ENCODE measurements at regions not wholly inside any gene's neighbourhood (a gene's known extent, or its start where the extent isn't known, plus 50 kb on each side); places are given as distances from the start of the nearest gene placed in this dataset.
"Not testable (repeated sequence)": the region's sequence is repeated elsewhere in the genome, so short reads cannot be mapped to it uniquely, and the experiment has no call there.

DNA sequence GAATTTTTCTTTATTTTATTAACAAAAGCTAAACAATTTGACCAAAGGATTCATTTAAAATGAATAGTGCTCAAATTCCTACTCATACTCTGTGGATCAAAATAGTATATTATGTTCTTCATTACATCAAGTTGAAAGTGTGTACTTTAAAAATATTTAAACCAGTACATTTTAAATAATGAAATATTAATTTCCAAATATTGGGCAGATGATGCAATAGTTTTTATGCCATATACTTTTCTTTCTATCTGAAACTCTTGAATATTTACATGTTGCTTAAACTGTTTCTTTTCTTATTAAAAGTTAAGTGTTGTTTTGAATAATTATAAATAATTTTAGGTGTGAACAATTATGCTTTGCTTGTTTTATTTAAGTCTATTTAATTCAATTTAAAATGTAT, 144.7 kb upstream of the TMPRSS15 start:
- DNase-seq: no peak
- in situ Hi-C loops (cut with MboI; ENCODE audit: low pct_unique_long_range_greater_than_20kb, low sequenced_read_pairs): no loop called here

DNA sequence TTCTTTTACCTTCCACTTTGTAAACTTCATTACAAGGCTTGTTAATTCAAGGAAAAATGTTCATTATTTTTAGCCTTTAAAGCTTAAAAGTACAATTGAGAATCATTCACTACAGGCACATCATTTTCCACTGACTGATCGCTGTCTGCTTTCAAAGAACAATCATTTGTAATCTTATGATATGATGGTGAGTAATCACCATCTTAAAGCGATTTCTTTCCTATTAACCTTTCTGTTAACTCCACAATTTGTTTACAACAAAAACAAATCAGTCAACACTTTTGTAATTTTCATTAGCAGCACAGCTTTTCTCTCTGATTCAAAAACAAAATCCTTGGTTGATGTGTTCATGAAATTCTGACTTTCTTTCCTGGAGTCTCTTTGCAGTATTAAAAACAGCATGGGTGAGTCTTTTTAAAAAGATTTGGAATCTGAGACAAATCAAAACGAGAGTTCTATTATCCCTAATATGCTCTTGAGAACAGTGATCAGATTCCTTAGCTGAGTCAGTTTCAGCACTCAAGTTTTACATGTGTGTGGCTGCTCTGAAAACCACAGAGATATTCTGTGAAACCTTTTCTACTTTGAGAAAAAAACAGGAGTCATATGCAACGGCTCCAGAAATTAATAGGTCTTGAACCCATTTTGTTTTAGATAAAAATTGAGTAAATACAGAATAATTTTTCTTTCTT, 145.8 kb upstream of the TMPRSS15 start:
- no peak for DNase-seq
- in situ Hi-C loops (cut with MboI; ENCODE audit: low pct_unique_long_range_greater_than_20kb, low sequenced_read_pairs): no loop called here

DNA sequence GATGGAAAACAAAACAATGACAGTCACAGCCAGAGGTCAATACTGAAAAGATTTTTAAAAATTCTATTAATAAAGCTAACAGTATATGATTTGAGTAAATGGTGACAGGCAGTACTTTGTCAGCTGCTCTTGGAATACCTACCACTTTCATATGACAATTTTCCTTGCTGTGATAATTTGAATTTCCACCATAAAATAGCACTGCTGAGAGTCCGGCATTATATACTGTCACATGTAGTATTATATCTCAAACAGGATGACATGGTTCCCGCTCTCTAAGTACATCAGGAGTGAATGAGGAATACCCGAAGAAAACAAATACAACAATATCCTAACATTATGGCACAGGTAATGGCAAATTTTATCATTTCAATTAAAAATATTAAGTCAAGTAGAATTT, 146.8 kb upstream of the TMPRSS15 start:
- no peak for DNase-seq
- in situ Hi-C loops (cut with MboI; ENCODE audit: low pct_unique_long_range_greater_than_20kb, low sequenced_read_pairs): no loop called here

DNA sequence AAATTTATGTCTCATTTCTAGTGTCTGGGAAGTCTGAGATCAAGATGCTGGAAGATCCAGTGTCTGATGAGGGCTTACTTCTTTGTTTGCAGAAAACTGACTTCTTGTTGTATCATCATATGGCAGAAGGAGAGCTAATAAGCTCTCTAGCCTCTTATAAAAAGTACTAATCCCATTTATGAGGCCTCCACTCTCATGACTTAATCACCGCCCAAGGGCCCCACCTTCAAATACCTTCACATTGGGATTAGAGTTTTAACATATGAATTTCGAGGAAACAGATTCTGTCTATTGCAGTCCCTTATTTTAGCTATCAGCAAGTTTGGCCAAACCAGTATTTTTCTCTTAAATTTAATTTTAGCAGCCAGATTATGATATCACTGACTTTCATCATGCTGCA, 150.2 kb upstream of the TMPRSS15 start:
- in situ Hi-C loops (cut with MboI; ENCODE audit: low pct_unique_long_range_greater_than_20kb, low sequenced_read_pairs): no loop called here
- DNase-seq: no peak

DNA sequence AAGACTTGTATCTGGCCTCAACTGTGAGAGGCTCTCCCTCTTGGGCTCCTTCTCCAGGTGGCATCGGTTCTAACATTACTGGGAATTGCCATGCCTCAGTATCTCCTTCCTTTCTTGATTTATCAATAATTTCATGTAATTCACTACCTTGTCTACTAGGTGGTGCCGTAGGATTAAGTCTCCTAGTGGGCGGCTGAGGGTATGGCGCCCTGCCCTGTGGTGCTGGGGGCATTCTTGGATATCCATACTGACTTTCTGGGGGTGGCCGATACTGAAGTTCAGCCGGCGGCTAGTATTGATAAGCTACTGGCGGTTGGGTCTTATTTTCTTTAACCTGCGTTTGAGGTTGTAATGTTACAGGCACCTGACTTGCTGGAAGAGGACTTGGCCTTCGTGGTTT, 164.2 kb upstream of the TMPRSS15 start:
- DNase-seq; in situ Hi-C loops (cut with MboI; ENCODE audit: low pct_unique_long_range_greater_than_20kb, low sequenced_read_pairs): not testable (repeated sequence)

DNA sequence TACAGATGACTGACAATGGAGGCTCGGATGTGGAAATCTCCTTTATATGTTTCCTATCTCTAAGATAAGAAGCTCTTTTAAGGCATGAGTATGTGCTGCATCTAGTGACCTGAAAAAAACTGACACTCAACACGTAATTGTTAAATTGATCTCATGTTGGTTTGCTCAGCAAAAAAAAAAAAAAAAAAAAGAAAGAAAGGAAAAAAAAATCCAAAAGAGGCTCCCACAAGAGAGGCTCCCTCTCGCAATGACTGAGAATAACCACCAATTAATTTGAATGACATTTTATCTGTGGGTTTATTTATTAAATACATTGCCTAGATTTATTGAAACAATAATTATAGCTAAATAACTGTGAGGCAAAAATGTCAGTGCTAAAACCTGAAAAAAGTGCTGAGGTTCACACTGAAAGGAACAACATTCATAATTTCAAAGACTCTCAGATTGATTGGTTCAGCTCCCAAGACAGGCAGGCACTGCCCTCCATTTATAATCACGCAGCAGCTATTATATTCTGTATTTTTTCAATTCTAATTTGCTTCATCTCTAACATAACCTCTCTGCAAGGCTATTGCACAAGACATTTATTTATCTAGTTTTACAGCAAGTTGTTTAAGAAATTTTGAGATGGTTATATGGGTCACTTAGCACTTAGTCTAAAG, 184.5 kb upstream of the TMPRSS15 start:
- in situ Hi-C loops (cut with MboI; ENCODE audit: low pct_unique_long_range_greater_than_20kb, low sequenced_read_pairs): no loop called here
- DNase-seq: no peak

DNA sequence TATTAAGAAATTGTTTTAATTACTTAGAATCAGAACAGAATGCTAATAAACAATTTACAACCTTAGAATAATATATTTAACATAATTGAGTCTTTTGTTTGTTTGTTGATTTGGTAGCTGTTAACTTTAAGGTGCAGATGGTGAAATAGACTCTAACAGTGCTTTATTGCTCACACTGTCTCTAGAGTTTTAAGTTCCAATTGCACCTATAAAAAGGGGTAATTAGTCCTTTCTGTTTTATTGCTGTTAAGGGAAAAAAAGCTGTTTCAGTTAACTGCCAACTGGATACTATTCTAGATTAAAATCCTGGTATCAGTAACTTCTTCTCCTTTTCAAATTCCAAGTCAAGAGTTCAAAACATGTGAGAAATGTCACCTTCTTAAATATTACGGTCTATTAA, 197.6 kb upstream of the TMPRSS15 start:
- in situ Hi-C loops (cut with MboI; ENCODE audit: low pct_unique_long_range_greater_than_20kb, low sequenced_read_pairs): no loop called here
- DNase-seq: no peak

DNA sequence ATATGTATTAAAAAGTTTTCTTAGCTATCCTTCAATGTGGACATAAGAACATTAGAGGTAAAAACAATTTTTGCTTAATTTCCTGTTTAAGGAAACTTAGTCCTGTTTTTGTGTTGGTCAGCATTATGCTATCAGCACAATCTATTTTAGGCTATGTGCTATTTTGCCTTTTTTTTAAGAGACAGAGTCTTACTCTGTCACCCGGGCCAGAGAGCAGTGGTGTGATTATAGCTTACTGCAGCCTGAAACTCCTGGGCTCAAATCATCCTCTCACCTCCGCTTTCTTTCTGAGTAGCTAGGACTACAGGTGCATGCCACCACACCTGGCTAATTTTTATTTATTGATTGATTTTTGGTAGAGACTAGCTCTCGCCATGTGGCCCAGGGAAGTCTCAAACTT, 199.1 kb upstream of the TMPRSS15 start:
- DNase-seq: no peak
- in situ Hi-C loops (cut with MboI; ENCODE audit: low pct_unique_long_range_greater_than_20kb, low sequenced_read_pairs): no loop called here

DNA sequence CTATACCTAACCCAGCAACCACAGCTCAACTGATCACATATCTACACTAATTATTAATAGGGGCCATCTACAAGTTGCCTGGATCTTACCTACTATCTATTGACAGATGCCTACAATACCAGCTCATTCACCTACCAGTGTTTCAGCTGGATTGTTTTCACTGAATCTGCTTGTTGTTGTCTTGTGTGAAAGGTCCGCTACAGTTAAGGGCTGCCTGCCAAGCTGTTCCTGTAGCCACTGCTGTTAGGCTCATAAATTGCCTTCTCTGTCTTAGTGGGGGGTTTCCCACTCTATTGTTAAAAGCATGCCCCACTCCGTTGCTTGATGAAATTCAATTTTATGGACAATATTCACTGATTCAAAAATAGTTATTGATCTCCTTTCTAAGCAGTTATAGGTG, 199.7 kb upstream of the TMPRSS15 start:
- in situ Hi-C loops (cut with MboI; ENCODE audit: low pct_unique_long_range_greater_than_20kb, low sequenced_read_pairs): no loop called here
- no peak for DNase-seq

DNA sequence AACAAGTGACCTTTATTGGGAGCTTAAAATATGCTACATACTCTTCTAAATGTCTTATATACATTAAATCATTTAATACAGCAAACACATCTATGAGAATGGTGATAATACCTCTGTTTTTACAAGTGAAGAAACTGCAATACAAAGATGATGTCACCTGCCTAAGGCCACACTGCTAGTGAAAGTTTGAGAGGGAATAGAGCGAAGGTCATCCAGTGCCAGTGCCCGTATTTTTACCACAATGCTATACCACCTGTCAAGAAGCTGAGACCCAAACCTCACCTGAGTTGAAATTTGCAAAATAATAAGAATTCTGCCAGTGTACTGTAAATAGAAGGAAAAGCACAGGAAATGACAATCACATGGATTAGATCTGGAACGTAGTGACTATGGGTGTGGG, 200.4 kb upstream of the TMPRSS15 start:
- no peak for DNase-seq
- in situ Hi-C loops (cut with MboI; ENCODE audit: low pct_unique_long_range_greater_than_20kb, low sequenced_read_pairs): no loop called here

DNA sequence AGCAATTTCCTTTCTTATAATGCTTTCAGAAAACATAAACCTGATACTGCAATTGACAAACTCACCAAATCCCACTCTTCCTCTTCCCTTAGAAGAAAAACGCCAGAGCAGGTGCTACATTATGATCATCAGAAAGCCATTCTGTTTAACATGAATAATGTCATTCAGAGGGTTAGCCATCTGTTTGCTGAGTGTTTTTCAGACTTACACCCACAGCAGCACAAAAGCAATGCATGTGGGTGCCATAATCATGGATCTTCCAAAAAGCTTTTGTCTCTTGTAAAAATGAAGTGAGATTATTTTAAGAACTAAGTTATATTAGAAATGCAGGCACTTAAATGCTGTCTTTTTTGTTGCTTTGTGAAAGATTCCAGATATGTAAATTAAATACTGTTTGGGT, 204.6 kb upstream of the TMPRSS15 start:
- in situ Hi-C loops (cut with MboI; ENCODE audit: low pct_unique_long_range_greater_than_20kb, low sequenced_read_pairs): no loop called here
- DNase-seq: no peak

DNA sequence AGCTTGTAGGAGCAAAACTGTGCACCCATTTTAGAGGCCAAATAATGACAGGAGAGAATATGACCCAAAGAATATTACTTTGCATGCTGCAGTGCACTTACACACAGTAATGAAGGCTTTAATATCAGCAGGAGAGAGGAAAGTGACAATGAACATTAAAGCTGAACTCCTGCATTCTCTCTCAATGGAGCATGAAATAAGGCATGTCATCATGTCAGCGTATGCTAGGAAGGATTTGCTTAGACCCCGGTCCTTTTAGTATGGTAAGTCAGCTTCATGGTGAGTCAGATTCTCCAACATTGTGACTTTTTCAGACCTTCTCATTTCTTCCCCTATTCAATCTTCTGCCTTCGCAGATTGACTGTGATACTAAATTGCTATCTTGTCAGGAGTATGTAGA, 210.7 kb upstream of the TMPRSS15 start:
- DNase-seq: no peak
- in situ Hi-C loops (cut with MboI; ENCODE audit: low pct_unique_long_range_greater_than_20kb, low sequenced_read_pairs): no loop called here

DNA sequence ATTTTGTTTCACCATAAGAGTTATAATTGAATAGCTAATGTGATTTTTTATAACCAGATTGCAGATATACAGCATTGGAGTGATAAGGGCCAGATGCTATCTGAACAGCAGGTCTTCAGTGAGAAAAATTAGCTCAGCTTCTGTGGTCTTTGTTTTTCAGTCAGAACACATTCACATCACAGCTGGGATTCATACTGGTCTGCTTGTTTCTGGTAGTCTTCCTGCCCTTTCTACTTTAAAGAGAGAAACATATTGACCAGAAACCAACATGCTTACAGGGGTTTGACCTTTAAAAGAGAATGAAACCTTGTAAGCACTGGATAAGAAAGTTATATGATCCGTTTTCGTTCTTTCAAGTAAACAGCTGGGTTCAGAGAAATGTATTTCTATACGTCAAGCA, 213.7 kb upstream of the TMPRSS15 start:
- in situ Hi-C loops (cut with MboI; ENCODE audit: low pct_unique_long_range_greater_than_20kb, low sequenced_read_pairs): no loop called here
- DNase-seq: no peak

DNA sequence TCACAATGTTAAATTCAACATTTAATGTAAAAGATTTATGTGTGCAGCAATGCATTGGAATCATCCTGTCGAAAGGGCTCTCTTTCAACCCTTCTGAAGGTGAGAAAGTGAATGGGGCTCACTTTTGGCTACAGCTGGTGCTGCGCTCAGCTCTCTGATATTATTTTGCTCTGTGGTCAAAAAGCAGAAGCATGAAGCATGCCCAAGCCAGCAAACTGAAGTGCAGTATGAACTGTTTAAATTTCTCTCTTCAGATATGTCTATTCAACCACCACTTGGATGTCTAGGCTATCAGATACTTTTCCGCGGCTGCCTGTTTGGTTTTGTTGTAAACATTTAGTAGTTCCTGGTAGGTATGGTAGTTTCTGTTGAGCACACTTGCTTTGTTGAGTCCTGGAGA, 216.9 kb upstream of the TMPRSS15 start:
- in situ Hi-C loops (cut with MboI; ENCODE audit: low pct_unique_long_range_greater_than_20kb, low sequenced_read_pairs): no loop called here
- no peak for DNase-seq

DNA sequence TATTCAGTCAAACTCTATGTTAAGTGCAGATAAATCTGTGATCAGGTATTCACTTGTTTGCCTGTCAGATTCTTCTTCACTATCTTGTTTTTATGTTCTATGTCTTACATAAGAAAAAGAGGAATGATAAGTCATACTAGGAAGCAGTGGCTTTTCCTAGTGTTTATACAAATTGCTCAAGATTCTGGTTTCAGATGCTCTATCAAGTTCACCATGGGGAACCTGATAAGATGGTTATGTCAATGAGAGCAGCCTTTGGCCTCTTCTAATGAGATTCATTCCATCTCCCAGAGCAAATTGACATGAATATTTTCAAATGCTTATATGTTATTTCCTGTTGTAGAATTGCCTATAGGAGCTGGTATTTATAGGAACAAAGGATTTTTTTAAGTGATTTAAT, 218.8 kb upstream of the TMPRSS15 start:
- DNase-seq: no peak
- in situ Hi-C loops (cut with MboI; ENCODE audit: low pct_unique_long_range_greater_than_20kb, low sequenced_read_pairs): no loop called here

DNA sequence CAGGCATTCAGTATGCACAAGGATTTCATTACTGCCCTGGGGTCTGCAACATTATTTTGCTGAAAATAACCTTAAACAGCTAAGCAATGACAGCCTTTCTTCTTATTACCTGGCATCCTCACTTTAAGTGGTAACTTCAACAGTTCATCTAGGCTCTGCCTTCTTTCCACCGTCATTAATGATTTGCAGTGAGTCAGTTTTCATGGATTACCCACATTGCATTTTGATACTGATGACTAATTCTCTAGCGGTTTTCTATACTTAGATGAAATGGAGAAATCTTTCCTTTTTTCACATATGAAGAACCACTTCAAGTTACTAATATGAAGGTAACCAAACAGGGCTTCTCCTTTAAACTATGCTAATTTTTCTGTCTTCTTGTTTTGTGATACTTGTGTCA, 226.9 kb upstream of the TMPRSS15 start:
- no peak for DNase-seq
- in situ Hi-C loops (cut with MboI; ENCODE audit: low pct_unique_long_range_greater_than_20kb, low sequenced_read_pairs): no loop called here

DNA sequence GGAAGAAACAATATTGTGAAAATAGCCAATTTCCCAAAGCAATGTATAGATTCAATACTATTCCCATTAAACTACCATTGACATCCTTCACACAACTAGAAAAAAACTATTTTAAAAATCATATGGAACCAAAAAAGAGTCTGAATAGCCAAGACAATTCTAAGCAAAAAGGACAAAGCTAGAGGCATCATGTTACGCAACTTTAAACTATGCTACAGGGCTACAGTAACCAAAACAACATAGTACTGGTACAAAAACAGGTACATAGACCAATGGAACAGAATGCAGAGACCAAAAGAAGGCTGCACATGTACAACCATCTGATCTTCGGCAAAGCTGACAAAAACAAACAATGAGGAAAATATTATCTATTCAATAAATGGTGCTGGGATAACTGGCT, 233.3 kb upstream of the TMPRSS15 start:
- in situ Hi-C loops (cut with MboI; ENCODE audit: low pct_unique_long_range_greater_than_20kb, low sequenced_read_pairs): no loop called here
- DNase-seq: no peak

DNA sequence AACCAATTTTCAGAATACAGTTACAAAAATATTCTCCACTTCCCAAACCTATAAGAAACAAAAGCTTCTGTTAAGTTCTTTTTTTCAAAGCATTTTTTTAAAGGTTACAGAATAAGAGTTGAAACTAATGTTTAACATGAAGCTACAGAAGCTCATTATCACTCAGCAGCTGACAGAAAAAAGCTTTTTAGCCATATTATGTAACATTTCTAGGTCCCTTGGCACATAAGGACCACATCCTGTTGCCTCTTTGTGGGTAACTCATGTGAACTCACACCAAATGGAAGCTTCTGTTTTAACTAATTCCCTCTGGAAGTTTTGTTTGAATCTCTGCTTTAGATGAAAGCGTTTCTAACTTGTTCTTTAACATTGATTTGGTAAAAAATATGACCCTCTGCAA, 242.5 kb upstream of the TMPRSS15 start:
- in situ Hi-C loops (cut with MboI; ENCODE audit: low pct_unique_long_range_greater_than_20kb, low sequenced_read_pairs): no loop called here
- no peak for DNase-seq

DNA sequence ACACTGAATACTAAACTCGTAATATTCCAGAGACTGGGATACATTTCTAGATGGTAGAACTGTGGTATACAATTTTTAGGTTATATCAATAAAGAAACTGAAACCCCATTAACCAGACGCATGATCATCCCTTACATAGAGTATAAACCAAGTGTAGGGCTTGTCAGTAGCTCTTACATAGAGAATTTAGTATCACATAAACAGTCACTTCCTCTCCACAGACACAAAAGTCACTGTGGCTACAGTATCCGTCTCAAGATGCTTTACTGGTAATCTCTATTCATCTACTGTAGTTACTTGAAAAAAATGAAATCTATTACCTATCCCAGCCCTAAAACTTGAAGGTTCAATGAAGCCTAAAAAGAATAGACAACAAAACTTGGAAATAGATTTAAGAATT, 252.3 kb upstream of the TMPRSS15 start:
- no peak for DNase-seq
- in situ Hi-C loops (cut with MboI; ENCODE audit: low pct_unique_long_range_greater_than_20kb, low sequenced_read_pairs): no loop called here

DNA sequence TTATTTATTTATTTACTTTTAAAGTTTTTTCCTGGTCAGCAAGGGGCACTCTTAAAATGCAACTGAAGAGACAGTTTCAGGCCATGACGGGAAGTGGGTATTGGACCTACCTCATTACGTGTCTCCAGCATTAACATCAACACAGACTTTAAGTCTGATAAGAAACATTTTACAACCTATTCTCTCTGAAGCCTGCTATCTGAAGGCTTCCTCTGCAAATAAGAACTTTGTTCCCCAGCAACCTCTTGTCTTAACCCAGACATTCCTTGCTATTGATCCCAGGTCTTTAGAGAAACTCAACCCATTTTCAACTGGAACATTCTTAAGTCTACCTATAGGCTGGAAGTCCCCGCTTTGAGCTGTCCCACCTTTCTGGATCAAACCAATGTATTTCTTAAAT, 258.3 kb upstream of the TMPRSS15 start:
- DNase-seq: no peak
- in situ Hi-C loops (cut with MboI; ENCODE audit: low pct_unique_long_range_greater_than_20kb, low sequenced_read_pairs): no loop called here

DNA sequence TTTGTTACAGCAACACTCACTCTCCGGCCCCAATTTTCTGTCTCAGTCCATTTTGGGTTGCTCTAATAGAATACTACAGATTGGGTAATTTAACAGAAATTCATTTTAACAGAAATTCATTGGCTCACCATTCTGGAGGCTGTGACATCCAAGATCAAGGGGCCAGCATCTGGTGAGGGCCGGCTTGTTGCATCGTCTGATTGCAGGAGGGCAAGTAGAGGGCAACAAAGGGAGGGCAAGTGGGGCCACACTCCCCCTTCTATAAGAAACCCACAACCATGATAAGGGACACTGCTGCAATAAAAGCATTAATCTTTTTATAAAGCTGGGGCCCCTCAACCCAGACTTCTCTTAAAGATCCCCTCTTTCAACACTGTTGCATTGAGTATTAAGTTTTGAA, 260.1 kb upstream of the TMPRSS15 start:
- in situ Hi-C loops (cut with MboI; ENCODE audit: low pct_unique_long_range_greater_than_20kb, low sequenced_read_pairs): no loop called here
- no peak for DNase-seq
